ENCODE measurements at regions not wholly inside any gene's neighbourhood (a gene's known extent, or its start where the extent isn't known, plus 50 kb on each side); places are given as distances from the start of the nearest gene placed in this dataset.

GRCh38 chr18:78399992-78400503, 579.6 kb upstream of the SALL3 start:
- peaks cover 7% of the 10 kb centered on the region in 2 donors for H3K9me3 ChIP-seq
- no peak for DNase-seq (ENCODE audit: low spot score in 2 of 2)
- no peak overlapping the region for H3K4me3 ChIP-seq
- peaks cover 0 to 6% of the 10 kb centered on the region in 2 donors for H3K27me3 ChIP-seq
- no peak overlapping the region for H3K27ac ChIP-seq
- no peak for TF ChIP-seq POLR2AphosphoS5 (IDR thresholded peaks at IDR 0.05)
- TF ChIP-seq POLR2A (IDR thresholded peaks at IDR 0.05): no peak
- TF ChIP-seq CTCF (IDR thresholded peaks at IDR 0.05): no peak
- H3K36me3 ChIP-seq: no peaks in the 10 kb centered on the region
- intact Hi-C loops (cut with DNase I; ENCODE audit: low total_unique reads): no loop called here
- no peaks in the 10 kb centered on the region for H3K4me1 ChIP-seq

GRCh38 chr18:78402440-78402839, 577.2 kb upstream of the SALL3 start:
- no peaks in the 10 kb centered on the region for H3K4me1 ChIP-seq
- no peak overlapping the region for H3K27ac ChIP-seq
- no peak for TF ChIP-seq CTCF (IDR thresholded peaks at IDR 0.05)
- TF ChIP-seq POLR2AphosphoS5 (IDR thresholded peaks at IDR 0.05): no peak
- no peak for TF ChIP-seq POLR2A (IDR thresholded peaks at IDR 0.05)
- no peaks in the 10 kb centered on the region for H3K36me3 ChIP-seq
- peaks cover 0 to 14% of the 10 kb centered on the region in 2 donors for H3K27me3 ChIP-seq
- no peak overlapping the region for H3K4me3 ChIP-seq
- intact Hi-C loops (cut with DNase I; ENCODE audit: low total_unique reads): no loop called here
- DNase-seq (ENCODE audit: low spot score in 2 of 2): no peak
- peaks cover 5 to 7% of the 10 kb centered on the region in 2 donors for H3K9me3 ChIP-seq

- no peaks in the 10 kb centered on the region for H3K4me1 ChIP-seq
- H3K4me3 ChIP-seq: no peak overlapping the region
- intact Hi-C loops (cut with DNase I; ENCODE audit: low total_unique reads): no loop called here
- peaks cover 2% of the 10 kb centered on the region in 2 donors for H3K9me3 ChIP-seq
- no peaks in the 10 kb centered on the region for H3K36me3 ChIP-seq
- DNase-seq (ENCODE audit: low spot score in 2 of 2): no peak
- peaks cover 0 to 13% of the 10 kb centered on the region in 2 donors for H3K27me3 ChIP-seq
- no peak overlapping the region for H3K27ac ChIP-seq
- TF ChIP-seq POLR2A (IDR thresholded peaks at IDR 0.05) (no peak), CTCF (IDR thresholded peaks at IDR 0.05) (no peak), POLR2AphosphoS5 (IDR thresholded peaks at IDR 0.05) (no peak)
Measured at GRCh38 chr18:78402966-78403365, 576.7 kb upstream of the SALL3 start.

- TF ChIP-seq CTCF (IDR thresholded peaks at IDR 0.05) (no peak), POLR2A (IDR thresholded peaks at IDR 0.05) (no peak), POLR2AphosphoS5 (IDR thresholded peaks at IDR 0.05) (no peak)
- DNase-seq (ENCODE audit: low spot score in 2 of 2): no peak
- peaks cover 0 to 8% of the 10 kb centered on the region in 2 donors for H3K27me3 ChIP-seq
- no peaks in the 10 kb centered on the region for H3K4me1 ChIP-seq
- H3K4me3 ChIP-seq: no peak overlapping the region
- intact Hi-C loops (cut with DNase I; ENCODE audit: low total_unique reads): no loop called here
- H3K27ac ChIP-seq: no peak overlapping the region
- no peaks in the 10 kb centered on the region for H3K9me3 ChIP-seq
- H3K36me3 ChIP-seq: no peaks in the 10 kb centered on the region
Measured at GRCh38 chr18:78403371-78403770, 576.2 kb upstream of the SALL3 start.

- no peaks in the 10 kb centered on the region for H3K4me1 ChIP-seq
- DNase-seq (ENCODE audit: low spot score in 2 of 2): no peak
- intact Hi-C loops (cut with DNase I; ENCODE audit: low total_unique reads): no loop called here
Measured at GRCh38 chr18:78405763-78406162, 573.9 kb upstream of the SALL3 start.

More at GRCh38 chr18:78405763-78406162, 573.9 kb upstream of the SALL3 start:
- Histone ChIP-seq H3K27me3 (peaks cover 0 to 8% of the 10 kb centered on the region in 2 donors), H3K27ac (no peak overlapping the region), H3K36me3 (no peaks in the 10 kb centered on the region), H3K4me3 (no peak overlapping the region), H3K9me3 (no peaks in the 10 kb centered on the region)
- TF ChIP-seq CTCF (IDR thresholded peaks at IDR 0.05): no peak
- no peak for TF ChIP-seq POLR2AphosphoS5 (IDR thresholded peaks at IDR 0.05)
